ENCODE measurements at regions not wholly inside any gene's neighbourhood (a gene's known extent, or its start where the extent isn't known, plus 50 kb on each side); places are given as distances from the start of the nearest gene placed in this dataset.

DNA sequence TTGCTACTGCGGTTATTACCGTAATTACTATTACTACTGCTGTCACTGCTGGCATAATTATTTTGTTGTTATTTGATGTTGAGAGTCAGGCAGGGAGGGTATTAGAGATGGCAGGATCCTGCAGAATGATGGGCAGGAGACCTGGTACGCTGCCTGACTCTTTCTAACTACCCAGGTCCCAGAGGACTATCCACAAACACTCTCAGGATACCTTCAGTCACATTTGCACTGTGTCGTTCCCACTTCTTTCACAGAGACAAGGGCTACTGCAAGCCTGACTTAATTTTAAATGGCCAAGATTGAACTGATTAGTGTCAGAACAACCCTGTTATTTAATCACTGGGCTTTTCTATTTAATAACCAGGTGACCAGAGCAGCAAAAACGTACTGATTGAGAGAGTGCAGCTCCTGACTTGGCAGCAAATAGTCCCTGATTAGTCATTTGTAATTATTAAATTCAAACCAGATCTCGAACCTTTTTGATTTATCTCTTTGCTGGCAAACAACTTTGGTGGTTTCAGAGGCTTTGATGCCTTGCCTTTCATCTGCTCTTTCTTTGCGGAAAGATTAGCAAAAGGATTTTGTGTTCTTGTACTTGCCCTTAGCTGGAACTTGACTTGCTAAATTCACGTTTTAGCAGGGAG lies 88.8 kb upstream of the ARHGEF3 start:
- DNase-seq = no peak

DNA sequence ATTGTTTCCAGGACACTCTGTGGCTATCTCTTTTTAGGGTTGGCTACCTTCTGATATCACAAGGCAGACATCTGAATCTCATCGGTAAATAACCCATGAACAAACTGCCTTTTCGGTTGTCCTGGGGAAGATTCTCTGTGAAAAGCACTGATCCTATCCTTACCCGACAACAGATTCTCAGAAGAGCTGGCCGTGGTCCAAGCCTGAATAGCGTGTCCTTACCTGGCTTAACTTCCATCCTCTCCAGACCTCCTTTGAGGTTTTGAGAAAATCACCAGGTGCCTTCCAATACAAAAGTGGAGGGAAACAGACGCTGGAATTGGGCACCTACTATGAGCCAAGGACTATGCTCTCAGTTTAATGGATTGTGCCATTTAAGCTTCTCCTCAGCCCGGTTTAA lies 87.4 kb upstream of the ARHGEF3 start:
- no peak for DNase-seq

DNA sequence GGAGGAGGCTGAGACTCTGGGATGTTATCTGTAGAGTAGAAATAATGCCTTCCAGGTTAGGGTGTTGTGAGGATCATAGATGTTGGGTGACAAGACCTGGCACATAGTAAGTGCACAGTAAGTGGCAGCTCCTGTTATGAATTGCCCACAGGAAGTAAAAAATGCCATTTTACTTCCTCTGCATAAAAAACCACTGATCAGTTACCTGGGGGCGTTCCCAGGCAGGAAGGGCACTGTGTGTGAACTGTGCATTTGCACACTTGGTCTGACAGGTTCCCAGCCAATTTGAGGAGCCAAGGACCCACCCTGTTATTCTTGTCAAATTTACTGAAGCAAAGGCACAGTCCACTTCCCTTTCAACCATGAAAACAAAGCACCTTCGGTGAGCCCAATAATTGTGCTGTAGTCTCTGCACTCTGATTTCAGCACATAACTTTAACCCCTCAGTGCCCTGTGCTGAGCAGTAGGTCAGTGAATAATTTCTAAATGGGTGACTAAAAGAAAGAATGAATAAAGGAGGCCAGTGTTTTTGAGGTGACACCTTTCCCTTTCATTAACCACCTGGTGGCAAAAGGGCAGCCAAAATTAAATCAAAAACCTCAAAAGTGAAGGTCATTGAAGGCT lies 85.8 kb upstream of the ARHGEF3 start:
- DNase-seq = peak; percentile 71

DNA sequence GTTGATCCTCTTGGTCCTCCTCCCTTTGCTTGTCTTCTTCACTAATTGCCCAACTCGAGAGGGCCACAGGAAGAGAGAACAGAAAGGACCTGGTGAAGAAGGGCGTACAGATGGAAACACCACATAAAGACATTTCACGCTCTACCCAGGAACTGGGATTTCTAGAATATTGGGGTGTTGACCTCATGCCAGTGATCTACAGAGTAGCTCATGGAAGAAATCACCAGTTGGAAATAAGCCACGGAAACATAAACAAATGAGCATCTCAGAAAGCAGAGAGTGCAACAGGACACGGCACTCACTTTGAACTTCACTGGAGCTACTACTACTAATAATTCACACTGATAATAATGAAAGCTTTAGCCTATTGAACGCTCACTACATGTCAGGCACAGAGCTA lies 84.6 kb upstream of the ARHGEF3 start:
- no peak for DNase-seq

DNA sequence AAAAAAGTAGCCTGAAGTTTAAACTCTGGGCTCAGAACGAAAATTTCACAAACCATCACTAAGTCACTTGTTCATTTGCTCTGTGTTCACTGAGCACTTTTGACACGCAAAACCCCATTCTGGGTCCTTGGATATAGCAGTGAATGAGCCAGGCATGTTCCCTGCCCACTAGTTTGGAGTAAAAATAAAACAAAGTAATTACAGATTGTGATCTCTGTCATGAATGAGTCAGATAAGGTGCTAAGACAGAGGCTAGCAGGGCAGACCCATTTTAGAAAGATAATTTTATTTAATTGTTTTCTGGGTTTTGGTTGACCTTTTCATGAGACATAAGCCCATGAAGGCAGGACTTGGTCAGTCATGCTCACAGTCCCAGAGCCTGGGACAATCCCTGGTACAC lies 84.1 kb upstream of the ARHGEF3 start:
- no peak for DNase-seq

DNA sequence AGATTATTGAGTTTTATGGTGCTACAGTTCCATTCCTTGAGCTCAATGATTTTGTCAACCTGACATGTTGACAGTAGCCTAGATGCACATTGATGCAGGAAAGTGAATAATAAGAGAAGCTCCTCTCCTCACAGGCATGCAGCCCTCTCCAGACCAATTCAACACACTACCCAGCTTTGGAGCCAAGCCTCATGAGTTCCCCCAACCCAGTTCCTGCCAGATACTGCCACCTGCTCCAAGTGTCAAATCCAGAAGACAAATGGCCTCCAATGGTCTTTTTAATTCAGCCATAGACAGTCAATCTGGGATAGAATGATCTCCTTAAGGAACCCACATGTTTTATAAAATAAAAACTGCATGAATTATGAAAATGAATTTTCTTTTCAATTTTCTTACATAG lies 83.7 kb upstream of the ARHGEF3 start:
- DNase-seq = no peak

DNA sequence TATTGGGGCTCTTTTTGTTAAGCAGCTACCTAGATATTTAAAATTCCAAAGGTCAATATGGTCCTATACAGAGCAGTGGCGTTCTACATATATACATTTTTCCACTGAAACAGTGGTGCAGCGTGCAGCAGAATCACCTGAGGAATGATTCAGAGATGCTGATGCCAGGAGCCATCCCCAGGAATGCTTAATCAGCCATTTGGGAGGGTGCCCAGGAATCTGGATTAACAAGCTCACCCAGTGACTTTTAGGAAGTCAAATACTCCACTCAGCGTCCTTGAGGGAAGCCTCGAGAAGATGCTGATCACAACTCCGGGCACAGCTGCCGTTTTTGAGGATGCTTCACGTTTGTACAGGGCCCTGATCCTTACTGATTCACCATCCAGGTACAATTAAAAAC lies 82.6 kb upstream of the ARHGEF3 start:
- no peak for DNase-seq

GRCh38 chr3:56883828-56884227 lies 82.1 kb upstream of the ARHGEF3 start:
- no peak for DNase-seq

DNA sequence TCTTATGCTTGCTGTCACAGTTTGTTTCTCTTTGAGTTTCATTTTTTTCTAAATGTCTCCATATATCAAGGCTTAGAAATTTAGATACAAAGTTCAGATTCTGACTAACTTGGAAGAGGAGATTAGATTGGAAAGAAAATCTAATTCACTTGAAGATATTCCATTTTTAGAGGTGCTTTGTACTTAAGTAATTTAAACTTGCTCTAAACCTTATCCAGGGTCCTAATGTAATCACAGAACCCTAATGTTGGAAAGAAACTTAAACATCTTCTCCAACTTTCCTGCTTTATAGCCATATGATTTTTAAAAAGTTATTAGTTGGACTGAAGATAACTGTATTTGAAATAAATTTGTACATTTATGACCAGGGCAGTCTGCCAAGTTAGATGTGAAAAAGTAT lies 81.1 kb upstream of the ARHGEF3 start:
- DNase-seq = no peak

GRCh38 chr3:56881841-56882240 lies 80.1 kb upstream of the ARHGEF3 start:
- DNase-seq = no peak

DNA sequence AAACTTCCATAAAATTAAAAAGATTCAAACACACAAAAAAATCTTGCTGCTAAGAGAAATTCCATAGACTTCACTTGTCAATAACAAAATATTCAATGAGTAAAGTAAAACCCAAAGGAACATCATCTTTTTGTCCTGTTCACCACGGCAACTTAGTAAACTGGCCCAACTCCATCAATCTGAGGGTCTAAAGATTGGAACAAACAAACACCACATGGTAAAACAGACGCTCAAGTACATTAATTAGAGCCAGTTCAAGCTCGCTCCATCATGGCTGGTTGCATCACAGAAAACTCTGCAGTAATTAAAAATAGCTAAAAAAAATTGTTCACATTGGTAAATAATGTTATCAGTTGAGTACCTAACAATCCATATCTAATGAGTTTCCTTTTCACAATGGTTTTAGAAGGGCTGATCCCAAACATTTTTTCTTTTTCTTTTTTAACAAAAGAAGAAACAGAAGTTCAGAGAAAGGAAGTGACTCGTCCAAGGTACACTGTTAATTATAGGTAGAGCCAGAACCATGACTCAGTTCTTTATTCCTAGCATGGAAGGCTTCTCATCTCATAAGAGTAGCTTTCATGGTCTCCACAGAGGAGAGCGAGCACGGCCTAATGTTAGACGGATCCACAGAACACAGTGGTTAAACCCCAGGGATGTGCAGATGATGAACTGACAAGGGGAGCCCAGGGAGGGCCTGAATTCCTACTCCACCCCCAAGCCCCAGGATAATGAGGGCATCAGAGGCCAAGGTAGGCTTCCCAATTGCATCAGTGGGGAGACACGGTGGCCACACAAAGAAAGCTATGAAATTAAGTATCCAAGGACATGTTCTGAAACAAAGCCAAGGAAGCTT lies 79.2 kb upstream of the ARHGEF3 start:
- no peak for DNase-seq

- no peak for DNase-seq
Measured at GRCh38 chr3:56879436-56880215, 77.9 kb upstream of the ARHGEF3 start.

DNA sequence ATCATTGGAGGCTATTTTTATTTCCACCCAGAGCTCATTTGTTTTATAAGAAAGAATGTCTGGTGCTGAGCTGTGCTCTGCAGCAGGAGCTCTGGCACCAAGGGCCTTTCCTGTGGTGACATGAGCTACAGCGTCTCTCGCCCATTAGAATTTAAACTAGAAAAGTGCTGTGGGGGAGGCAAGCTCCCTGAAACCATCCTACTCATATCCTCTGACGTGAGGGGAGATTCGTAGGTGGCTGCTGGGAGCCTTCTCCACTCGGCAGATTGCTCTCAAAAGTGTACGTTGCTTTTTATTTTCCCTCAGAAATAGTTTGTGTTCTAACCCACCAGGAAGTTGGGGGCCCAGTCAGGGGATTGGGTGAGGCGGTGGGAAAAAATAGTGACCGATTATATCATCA lies 76.3 kb upstream of the ARHGEF3 start:
- peak; percentile 71 for DNase-seq

GRCh38 chr3:56876916-56877315 lies 75.2 kb upstream of the ARHGEF3 start:
- no peak for DNase-seq

- DNase-seq = no peak
Measured at GRCh38 chr3:56874269-56874668, 72.5 kb upstream of the ARHGEF3 start.

DNA sequence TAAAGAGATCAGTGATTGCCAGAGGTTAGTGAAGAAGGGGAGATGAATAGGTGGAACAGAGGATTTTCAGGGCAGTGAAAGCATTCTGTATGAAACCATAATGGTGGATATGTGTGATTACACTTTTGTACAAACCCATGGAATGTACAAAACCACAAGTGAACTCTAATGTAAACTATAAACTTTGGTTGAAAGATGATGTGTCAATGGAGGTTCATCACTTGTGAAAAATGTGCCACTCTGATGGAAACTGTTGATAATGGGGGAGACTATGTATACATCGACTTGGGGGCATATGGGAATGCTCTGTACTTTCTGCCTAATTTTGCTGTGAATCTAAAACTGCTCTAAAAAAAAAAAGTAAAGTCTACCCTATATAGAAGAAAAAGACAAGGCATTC lies 68.7 kb upstream of the ARHGEF3 start:
- DNase-seq = no peak

DNA sequence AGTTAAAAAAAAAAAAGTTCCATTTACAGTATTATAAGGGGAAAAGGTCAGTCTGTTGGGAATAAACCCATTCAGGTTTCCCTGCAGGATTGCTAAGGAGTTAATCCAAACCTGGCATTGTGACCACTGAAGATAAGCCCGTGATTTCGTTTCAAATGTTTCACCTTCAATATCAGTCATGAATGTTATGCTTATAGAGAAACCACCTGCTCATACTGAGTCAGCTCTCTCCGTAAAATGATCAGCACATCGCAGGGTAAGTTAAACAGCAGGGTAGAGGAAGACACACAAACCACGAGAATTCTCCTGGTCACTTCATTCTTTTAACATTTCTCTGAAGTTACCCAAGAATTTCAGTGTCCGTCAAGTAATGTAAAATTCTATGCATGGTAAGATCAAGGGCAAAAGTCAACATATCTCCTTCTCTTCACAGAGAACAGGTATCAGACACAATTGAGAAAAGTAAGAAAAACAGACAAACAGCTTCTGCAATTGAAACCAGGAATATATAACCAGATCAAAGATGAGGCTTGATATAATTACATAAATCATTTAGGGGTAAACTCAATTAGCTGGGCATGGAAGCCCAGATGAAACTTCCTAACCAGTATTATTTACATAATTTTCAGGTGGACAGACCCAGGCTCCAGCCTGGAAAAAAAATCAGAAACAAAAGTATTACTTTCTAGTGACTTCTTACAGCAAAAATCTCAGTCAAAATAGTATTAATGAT lies 67.6 kb upstream of the ARHGEF3 start:
- DNase-seq = peak; percentile 54

- DNase-seq = no peak
Measured at GRCh38 chr3:56868706-56869105, 67.0 kb upstream of the ARHGEF3 start.

GRCh38 chr3:56867671-56868070 lies 65.9 kb upstream of the ARHGEF3 start:
- no peak for DNase-seq

GRCh38 chr3:56864918-56865524 lies 63.3 kb upstream of the ARHGEF3 start:
- DNase-seq = no peak

GRCh38 chr3:56864090-56864489 lies 62.3 kb upstream of the ARHGEF3 start:
- peak; percentile 69 for DNase-seq
